Uterus (tissue), 2 donors: ENCODE measurements at regions not wholly inside any gene's neighbourhood (a gene's known extent, or its start where the extent isn't known, plus 50 kb on each side); places are given as distances from the start of the nearest gene placed in this dataset.
"Not testable (repeated sequence)": the region's sequence is repeated elsewhere in the genome, so short reads cannot be mapped to it uniquely, and the experiment has no call there.

Experiments used
- CTCF ChIP-seq, 4 experiments: fragments of 200-600 bp in 2 of 4; fragments of 450-650 bp in 2 of 4; sonication (generic) in 2 of 4; IDR thresholded peaks; one replicate each; pipeline ENCODE4 v1.5.1; 2016 to 2019; ENCODE audit warnings: antibody characterized with exemption in 4 of 4, mild to moderate bottlenecking in 2 of 4, moderate library complexity in 1 of 4
- POLR2A ChIP-seq, 2 donors: fragments of 450-650 bp; IDR thresholded peaks; one replicate each; pipeline ENCODE4 v1.6.1; 2016; ENCODE audit warnings: antibody characterized with exemption in 2 of 2, mild to moderate bottlenecking in 1 of 2, moderate library complexity in 1 of 2

GRCh38 chr1:856541-857057 lies 67.1 kb upstream of the SAMD11 start:
- not testable (repeated sequence) for TF ChIP-seq POLR2A, CTCF (IDR thresholded peaks at IDR 0.05)
